GM18517 (cell line): ENCODE measurements at regions not wholly inside any gene's neighbourhood (a gene's known extent, or its start where the extent isn't known, plus 50 kb on each side); places are given as distances from the start of the nearest gene placed in this dataset.

Source experiments
- ATAC-seq: cut with Tn5 transposase; IDR thresholded peaks from one replicate; pipeline ENCODE4 v1.9.1; 2021; ENCODE audit warnings: mild to moderate bottlenecking, moderate library complexity; ENCODE audit not compliant: unreplicated experiment

DNA sequence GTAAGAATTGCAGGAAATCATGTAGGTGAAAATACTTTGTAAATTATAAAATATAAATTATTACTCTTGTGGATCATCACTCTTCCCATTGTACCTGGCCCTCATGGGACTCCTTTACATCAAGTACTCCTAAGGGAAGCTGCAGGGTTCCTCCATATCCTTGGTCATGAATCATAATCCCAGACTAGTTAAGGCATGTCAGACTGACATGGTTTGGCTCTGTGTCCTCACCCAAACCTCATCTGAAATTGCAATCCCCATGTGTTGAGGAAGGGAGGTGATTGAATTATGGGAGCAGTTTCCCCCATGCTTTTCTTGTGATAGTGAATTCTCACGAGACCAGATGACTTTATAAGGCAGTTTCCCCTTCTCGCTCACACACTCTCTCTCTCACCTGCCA is 77.1 kb downstream of the CMPK2 start:
- no peak for ATAC-seq

DNA sequence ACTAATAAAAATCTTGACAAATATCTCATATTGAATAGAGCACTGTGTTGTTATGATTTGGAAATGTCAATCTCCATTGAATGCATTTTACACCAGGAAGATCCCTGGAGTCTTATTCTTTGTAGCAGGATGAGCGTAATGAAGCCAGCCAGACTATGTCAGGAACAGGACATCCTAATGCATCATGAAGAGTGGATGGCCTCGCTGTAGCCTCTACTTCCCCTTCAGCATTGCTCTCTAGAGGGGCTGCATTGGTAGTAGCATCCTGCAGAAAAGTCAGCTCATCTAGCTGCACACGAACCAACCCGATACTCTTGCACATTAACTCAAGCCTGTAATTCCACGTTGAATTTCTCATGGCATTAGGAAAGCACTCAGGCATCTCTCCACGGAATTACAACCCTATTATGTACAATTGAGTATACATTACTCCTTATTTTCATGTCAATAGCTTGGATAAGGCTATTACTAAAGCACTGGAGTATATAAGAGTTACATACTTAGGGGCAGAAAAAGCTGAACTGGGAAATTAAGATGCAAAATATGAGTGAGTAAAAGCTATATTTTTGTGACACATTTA is 76.1 kb downstream of the CMPK2 start:
- no peak for ATAC-seq

GRCh38 chr2:6791682-6792081 is 74.0 kb downstream of the CMPK2 start:
- ATAC-seq: no peak

GRCh38 chr2:6792883-6793282 is 72.8 kb downstream of the CMPK2 start:
- no peak for ATAC-seq

GRCh38 chr2:6793371-6793770 is 72.3 kb downstream of the CMPK2 start:
- ATAC-seq: no peak

GRCh38 chr2:6793913-6794312 is 71.8 kb downstream of the CMPK2 start:
- no peak for ATAC-seq

- no peak for ATAC-seq
These were observed 71.3 kb downstream of the CMPK2 start for GRCh38 chr2:6794448-6794847.
